HEK293T (cell line): ENCODE measurements at regions not wholly inside any gene's neighbourhood (a gene's known extent, or its start where the extent isn't known, plus 50 kb on each side); places are given as distances from the start of the nearest gene placed in this dataset.
"Not testable (repeated sequence)": the region's sequence is repeated elsewhere in the genome, so short reads cannot be mapped to it uniquely, and the experiment has no call there.

ENCODE experiments used
- CTCF ChIA-PET: fragments of 350-600 bp; formaldehyde crosslinking; extraction: SDS; loops from one replicate; lab custom pipeline; 2021; ENCODE audit warnings: antibody characterized with exemption, inconsistent platforms; lab: Yijun Ruan, JAX
- POLR2A ChIA-PET: fragments of 350-600 bp; formaldehyde crosslinking; extraction: SDS; loops from one replicate; lab custom pipeline; 2020; ENCODE audit warnings: antibody characterized with exemption, inconsistent platforms; lab: Yijun Ruan, JAX
- DNase-seq: peaks from one replicate; pipeline ENCODE4 v3.0.0; 2012; ENCODE audit warnings: mixed read lengths; ENCODE audit errors: extremely low spot score
- ARNT ChIP-seq: fragments of 450-650 bp; IDR thresholded peaks from 2 replicates; pipeline ENCODE4 v1.6.1; 2017; ENCODE audit warnings: mild to moderate bottlenecking
- BHLHE40 ChIP-seq: fragments of 450-650 bp; IDR thresholded peaks from 2 replicates; pipeline ENCODE4 v1.6.1; 2016; ENCODE audit warnings: mild to moderate bottlenecking, moderate library complexity, borderline replicate concordance
- CTBP1 ChIP-seq: fragments of 450-650 bp; IDR thresholded peaks from 2 replicates; pipeline ENCODE4 v1.6.1; 2016; ENCODE audit warnings: borderline replicate concordance
- ELF4 ChIP-seq: fragments of 450-650 bp; IDR thresholded peaks from 2 replicates; pipeline ENCODE4 v1.6.1; 2017; ENCODE audit warnings: antibody characterized with exemption
- FOXA1 ChIP-seq: fragments of 450-650 bp; IDR thresholded peaks from 2 replicates; pipeline ENCODE4 v1.6.1; 2016; ENCODE audit warnings: mild to moderate bottlenecking
- FOXK2 ChIP-seq: fragments of 450-650 bp; IDR thresholded peaks from 2 replicates; pipeline ENCODE4 v1.6.1; 2016; ENCODE audit warnings: mild to moderate bottlenecking
- FOXM1 ChIP-seq: fragments of 450-650 bp; IDR thresholded peaks from 2 replicates; pipeline ENCODE4 v1.6.1; 2017; ENCODE audit warnings: mild to moderate bottlenecking, borderline replicate concordance
- HDGF ChIP-seq: fragments of 450-650 bp; IDR thresholded peaks from 2 replicates; pipeline ENCODE4 v1.6.1; 2017; ENCODE audit warnings: antibody characterized with exemption, borderline replicate concordance
- L3MBTL2 ChIP-seq: fragments of 450-650 bp; conservative IDR thresholded peaks from 2 replicates; pipeline ENCODE4 v1.6.1; 2016; ENCODE audit warnings: mild to moderate bottlenecking
- LEF1 ChIP-seq: fragments of 450-650 bp; IDR thresholded peaks from 2 replicates; pipeline ENCODE4 v1.6.1; 2017; ENCODE audit warnings: mild to moderate bottlenecking, borderline replicate concordance
- NFRKB ChIP-seq: fragments of 450-650 bp; IDR thresholded peaks from 2 replicates; pipeline ENCODE4 v1.6.1; 2016; ENCODE audit warnings: mild to moderate bottlenecking, moderate library complexity
- PKNOX1 ChIP-seq: fragments of 450-650 bp; IDR thresholded peaks from 2 replicates; pipeline ENCODE4 v1.6.1; 2016
- SP1 ChIP-seq: fragments of 450-650 bp; IDR thresholded peaks from 2 replicates; pipeline ENCODE4 v1.6.1; 2017
- SUZ12 ChIP-seq: fragments of 450-650 bp; IDR thresholded peaks from 2 replicates; pipeline ENCODE4 v1.6.1; 2016; ENCODE audit warnings: mild to moderate bottlenecking
- TARDBP ChIP-seq: fragments of 450-650 bp; IDR thresholded peaks from 2 replicates; pipeline ENCODE4 v1.6.1; 2016
- ZNF384 ChIP-seq: fragments of 450-650 bp; IDR thresholded peaks from 2 replicates; pipeline ENCODE4 v1.6.1; 2016

GRCh38 chr6:105692613-105693215 is 289.8 kb upstream of the PREP start:
- ChIA-PET CTCF (interaction anchor here (0.6 kb wide), 1 partner anchor 72 kb away, joined by 4 read pairs; no protein-coding TSS in a partner anchor), POLR2A (no interaction called here)
- DNase-seq, result no peak
- TF ChIP-seq SUZ12, result no peak
- no peak for TF ChIP-seq ARNT
- no peak for TF ChIP-seq LEF1
- TF ChIP-seq FOXM1, result no peak
- no peak for TF ChIP-seq SP1
- no peak for TF ChIP-seq L3MBTL2
- no peak for TF ChIP-seq ZNF384
- TF ChIP-seq PKNOX1, result no peak
- TF ChIP-seq CTBP1, result no peak

GRCh38 chr6:105691971-105692370 is 289.1 kb upstream of the PREP start:
- POLR2A ChIA-PET, result no interaction called here
- TF ChIP-seq SP1, result no peak
- no peak for TF ChIP-seq FOXM1
- TF ChIP-seq NFRKB, result no peak
- TF ChIP-seq BHLHE40, result no peak
- no peak for TF ChIP-seq TARDBP
- TF ChIP-seq L3MBTL2, result no peak
- no peak for TF ChIP-seq FOXA1
- TF ChIP-seq FOXK2, result no peak
- TF ChIP-seq HDGF, result no peak
- TF ChIP-seq SUZ12, result no peak
- no peak for TF ChIP-seq ELF4
- DNase-seq, result no peak
- CTCF ChIA-PET, result interaction anchor here (0.6 kb wide), 1 partner anchor 72 kb away, joined by 4 read pairs; no protein-coding TSS in a partner anchor

GRCh38 chr6:105691081-105691480 is 288.2 kb upstream of the PREP start:
- TF ChIP-seq ZNF384, result no peak
- POLR2A ChIA-PET, result no interaction called here
- no peak for DNase-seq
- CTCF ChIA-PET, result no interaction called here

GRCh38 chr6:105688573-105688972 is 285.7 kb upstream of the PREP start:
- CTCF ChIA-PET, result no interaction called here
- POLR2A ChIA-PET, result no interaction called here
- TF ChIP-seq SP1 (no peak), TARDBP (no peak), PKNOX1 (no peak), ELF4 (no peak), ZNF384 (no peak), CTBP1 (no peak), HDGF (no peak), SUZ12 (no peak), ARNT (no peak), FOXM1 (no peak), L3MBTL2 (no peak), FOXK2 (no peak), FOXA1 (no peak), NFRKB (no peak)
- DNase-seq, result no peak

- DNase-seq, CTCF ChIA-PET, POLR2A ChIA-PET: not testable (repeated sequence)
Measured at GRCh38 chr6:105686793-105687192, 283.9 kb upstream of the PREP start.

GRCh38 chr6:105681061-105681460 is 278.2 kb upstream of the PREP start:
- TF ChIP-seq TARDBP (no peak), L3MBTL2 (no peak), FOXA1 (no peak), SP1 (no peak)
- ChIA-PET POLR2A (no interaction called here), CTCF (no interaction called here)
- DNase-seq, result no peak

GRCh38 chr6:105680131-105680530 is 277.2 kb upstream of the PREP start:
- ChIA-PET POLR2A (no interaction called here), CTCF (no interaction called here)
- no peak for DNase-seq
- TF ChIP-seq L3MBTL2 (no peak), PKNOX1 (no peak), LEF1 (no peak), NFRKB (no peak), ARNT (no peak), SP1 (no peak), TARDBP (no peak), SUZ12 (no peak), ELF4 (no peak), FOXK2 (no peak), BHLHE40 (no peak), ZNF384 (no peak), FOXA1 (no peak), FOXM1 (no peak), CTBP1 (no peak), HDGF (no peak)
